ENCODE measurements at regions not wholly inside any gene's neighbourhood (a gene's known extent, or its start where the extent isn't known, plus 50 kb on each side); places are given as distances from the start of the nearest gene placed in this dataset.

- no peak for DNase-seq (ENCODE audit: low read depth in 2 of 2)
Observed at GRCh38 chr14:22416193-22416592, 172.8 kb downstream of the DAD1 start.

GRCh38 chr14:22415605-22415959 is 173.4 kb downstream of the DAD1 start:
- no peak for DNase-seq (ENCODE audit: low read depth in 2 of 2)

DNA sequence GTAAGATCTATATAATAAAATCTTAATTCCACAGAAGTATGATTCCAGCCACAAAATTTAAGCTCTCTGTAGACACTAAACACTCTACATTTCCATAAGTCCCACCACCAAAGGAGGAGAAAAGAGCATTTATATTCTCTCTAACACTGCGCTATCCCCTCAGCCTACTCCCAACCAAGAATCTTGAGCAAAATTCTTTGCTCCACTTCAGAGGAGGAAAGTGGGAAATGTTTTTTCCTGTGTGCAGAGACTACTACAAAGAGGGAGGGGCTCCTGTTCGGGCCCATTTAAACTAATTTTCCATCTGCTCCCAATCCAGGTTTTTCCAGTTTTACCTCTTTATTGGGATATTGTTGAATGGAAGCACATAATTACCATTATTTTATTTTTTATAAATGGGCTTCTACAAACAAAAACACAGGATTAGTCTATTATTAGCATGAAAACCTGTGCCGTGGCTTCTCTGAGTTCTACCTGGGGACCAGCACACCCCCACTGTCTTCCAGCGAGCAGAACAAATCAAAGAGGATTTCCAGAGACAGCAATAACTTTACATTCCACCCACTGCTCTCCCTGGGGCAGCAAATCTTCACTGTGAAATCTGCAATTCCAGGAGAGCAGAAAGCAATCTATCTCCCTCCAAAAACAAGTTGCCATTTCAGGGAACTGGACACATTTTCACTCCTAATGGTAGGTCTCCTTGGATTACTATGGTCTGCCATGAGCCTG is 174.0 kb downstream of the DAD1 start:
- DNase-seq (ENCODE audit: low read depth in 2 of 2): no peak

DNA sequence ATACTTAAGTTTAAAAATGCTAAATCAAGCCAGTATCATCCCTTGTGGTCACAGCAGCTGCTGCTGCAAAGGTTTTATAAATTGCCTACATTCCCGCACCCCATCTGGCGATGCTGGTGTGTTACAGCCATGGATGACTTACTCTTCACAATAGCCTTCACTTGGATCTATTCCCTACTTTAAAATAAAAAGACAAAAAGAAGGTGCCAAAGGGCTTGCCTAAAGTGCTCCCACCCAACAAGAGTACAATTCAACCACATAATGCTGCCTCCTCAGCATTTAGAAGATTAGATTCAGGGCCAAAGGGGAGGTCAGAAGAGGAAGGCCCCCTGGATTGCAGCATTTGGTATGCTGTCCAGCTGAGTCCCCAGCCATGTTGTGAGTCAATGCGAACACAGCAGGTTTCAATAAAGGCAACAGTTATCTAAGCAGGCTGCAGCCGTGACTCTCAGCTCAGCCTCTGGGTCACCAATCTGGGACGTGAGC is 176.1 kb downstream of the DAD1 start:
- no peak for DNase-seq (ENCODE audit: low read depth in 2 of 2)

DNA sequence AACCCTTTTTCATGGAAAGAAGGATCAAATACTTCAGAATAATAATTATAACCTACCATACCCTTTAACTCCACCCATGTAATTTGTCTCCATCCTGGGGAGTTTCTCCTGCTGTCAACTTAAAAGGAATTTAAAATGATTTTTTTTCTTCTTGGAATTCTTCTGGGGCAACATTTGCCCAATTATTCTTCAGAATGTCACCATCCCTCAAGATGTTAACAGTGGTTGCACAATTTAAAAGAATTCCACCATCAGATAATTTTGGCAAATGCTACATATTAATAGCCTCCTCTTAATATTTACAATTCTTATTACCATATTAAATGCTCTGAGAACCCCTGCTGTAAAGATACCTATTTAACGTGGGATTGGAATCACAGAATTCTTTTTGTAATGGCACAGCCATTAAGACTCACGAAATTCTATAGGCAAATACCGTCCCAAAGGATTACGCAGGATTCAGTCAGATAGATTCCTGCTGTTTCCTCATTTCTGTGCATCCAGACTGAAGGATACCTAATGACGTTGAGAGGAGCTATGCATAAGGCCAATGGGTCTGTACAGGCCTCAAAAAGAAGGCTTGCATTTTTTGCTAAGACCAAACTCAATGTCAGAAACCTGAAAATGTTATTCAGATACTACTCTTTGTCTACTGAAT is 177.5 kb downstream of the DAD1 start:
- DNase-seq (ENCODE audit: low read depth in 2 of 2): no peak

DNA sequence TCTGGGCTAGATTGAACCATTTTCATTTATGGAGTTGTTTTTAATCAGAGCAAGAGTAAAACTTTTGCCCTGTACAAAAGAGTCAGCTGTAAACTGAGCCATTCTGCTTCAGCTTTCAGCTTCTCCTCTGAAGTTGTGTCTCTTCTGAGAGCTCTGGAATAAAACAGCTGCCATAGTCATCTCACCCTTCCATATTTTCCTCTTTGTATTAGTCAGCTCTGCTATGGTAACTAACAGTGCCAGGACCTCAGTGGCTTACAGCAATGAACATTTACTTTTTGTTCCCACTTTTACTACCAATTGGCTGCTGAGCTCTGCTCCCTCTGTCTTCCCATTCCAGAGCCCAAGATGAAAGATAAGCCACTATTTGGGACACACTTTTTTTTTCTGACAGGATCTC is 178.5 kb downstream of the DAD1 start:
- DNase-seq (ENCODE audit: low read depth in 2 of 2): no peak

DNA sequence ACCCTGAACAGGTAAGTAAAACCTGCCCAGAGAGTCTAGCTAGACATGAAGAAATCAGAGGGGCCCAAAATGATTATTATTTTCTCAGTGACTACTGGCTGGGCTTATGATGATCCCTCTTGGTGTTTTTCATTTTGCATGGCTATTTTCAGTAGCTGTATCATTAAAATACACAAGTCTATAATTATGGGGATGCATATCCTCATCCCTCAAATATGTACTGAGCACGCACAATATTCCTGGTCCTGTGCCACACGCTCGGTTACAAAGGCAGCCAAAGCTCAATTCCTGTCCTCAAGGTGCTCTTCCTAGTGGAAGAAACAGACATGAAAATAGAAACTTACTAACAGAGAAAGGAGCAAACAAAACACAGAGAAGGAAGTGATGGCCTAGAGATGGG is 180.0 kb downstream of the DAD1 start:
- DNase-seq (ENCODE audit: low read depth in 2 of 2): no peak

DNA sequence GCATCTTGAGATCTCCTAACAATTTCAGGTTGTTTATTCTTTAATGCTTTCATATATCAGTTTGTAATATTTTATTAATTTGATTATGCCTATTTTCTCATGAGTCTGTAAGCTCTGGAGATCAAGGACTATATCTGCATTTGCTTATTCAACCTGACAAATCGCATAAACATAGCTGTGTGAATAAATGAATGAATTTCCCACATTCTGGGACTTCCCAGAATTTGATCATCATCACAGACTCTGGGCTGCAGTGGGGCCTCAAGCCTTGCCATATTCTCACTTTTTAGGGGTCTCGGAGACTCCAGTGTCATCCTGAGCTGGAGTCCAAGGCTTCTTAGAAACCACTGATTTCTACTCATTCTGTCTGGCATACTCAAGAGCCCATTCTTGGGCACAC is 180.5 kb downstream of the DAD1 start:
- DNase-seq (ENCODE audit: low read depth in 2 of 2): no peak

- no peak for DNase-seq (ENCODE audit: low read depth in 2 of 2)
Observed at GRCh38 chr14:22407033-22407432, 182.0 kb downstream of the DAD1 start.

DNA sequence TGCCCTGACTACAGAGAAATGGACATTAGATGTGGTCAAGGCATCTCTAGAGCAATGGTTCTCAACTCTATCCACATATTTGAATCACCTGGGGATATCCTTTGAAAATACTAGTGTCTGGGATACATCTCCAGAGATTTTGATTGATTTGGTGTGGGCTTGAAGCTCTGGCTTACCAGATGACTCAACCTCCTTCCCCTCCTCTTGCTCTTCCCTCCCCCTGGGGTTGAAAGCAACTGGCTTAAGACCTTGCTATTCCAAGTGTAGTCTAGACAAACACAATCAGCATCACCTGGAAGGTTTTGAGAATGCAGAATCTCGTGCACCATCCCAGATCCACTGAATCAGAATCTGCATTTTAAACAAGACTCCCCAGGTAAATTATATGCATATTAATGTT is 183.8 kb downstream of the DAD1 start:
- no peak for DNase-seq (ENCODE audit: low read depth in 2 of 2)

GRCh38 chr14:22403296-22403695 is 185.7 kb downstream of the DAD1 start:
- no peak for DNase-seq (ENCODE audit: low read depth in 2 of 2)

- DNase-seq (ENCODE audit: low read depth in 2 of 2): no peak
Observed at GRCh38 chr14:22400655-22401259, 188.3 kb downstream of the DAD1 start.

DNA sequence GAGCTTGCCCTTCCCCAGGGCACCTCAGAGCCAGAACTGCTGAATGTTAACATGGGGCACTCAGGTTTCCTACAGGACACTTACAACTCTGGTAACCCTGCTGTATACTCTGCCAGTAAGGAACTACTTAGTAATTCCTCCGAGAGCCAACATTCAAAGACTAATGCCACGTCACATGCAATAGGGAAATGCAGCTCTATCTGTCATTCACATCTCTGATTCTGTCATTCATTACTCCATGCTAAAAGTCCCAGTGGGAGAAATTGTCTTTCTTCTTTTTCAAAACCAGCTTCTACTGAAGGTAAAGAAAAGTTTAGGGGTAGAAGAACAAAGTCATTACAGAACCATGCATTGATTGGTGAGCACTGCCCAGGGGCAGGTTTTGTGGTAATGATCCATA is 189.2 kb downstream of the DAD1 start:
- DNase-seq (ENCODE audit: low read depth in 2 of 2): no peak

GRCh38 chr14:22397221-22397737 is 191.7 kb downstream of the DAD1 start:
- DNase-seq (ENCODE audit: low read depth in 2 of 2): no peak

DNA sequence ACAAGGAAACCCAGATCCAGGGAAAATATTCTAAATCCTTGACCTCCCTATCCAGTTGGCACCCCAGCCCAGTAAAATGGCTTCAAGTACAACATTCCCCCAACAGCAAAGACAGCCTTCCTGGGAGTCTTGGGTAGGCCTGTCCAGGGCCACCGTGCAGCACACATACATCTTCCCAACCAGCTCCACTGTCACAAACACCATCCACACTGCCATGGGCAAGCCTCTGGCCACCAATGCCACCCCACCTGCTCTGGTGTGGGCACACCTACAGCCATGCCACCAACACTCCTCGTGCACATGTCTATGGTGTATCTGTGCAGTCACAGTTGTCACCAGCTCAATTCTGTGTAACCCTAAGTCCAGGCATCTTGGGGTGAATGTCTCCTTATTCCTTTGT is 193.2 kb downstream of the DAD1 start:
- DNase-seq (ENCODE audit: low read depth in 2 of 2): no peak

DNA sequence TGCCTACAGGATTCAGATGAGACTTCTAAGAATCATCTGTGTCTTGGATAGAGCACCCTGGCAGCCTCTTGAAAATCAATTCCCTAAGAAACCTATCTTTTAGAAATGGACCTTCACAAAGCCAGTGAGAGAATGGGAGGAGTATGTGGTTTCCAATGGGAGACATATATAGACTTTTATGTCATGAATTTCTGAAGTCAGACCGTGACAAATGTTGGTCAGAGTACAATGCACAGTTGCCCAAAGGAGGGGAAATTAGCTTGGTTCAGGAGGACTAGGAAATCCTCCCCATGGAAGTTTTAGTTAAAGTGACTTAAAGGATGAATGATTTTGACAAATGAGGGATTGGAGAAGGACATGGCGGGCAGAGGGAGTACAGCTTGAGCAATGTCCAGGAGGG is 194.4 kb downstream of the DAD1 start:
- DNase-seq (ENCODE audit: low read depth in 2 of 2): no peak

GRCh38 chr14:22393796-22394195 is 195.2 kb downstream of the DAD1 start:
- DNase-seq (ENCODE audit: low read depth in 2 of 2): no peak

DNA sequence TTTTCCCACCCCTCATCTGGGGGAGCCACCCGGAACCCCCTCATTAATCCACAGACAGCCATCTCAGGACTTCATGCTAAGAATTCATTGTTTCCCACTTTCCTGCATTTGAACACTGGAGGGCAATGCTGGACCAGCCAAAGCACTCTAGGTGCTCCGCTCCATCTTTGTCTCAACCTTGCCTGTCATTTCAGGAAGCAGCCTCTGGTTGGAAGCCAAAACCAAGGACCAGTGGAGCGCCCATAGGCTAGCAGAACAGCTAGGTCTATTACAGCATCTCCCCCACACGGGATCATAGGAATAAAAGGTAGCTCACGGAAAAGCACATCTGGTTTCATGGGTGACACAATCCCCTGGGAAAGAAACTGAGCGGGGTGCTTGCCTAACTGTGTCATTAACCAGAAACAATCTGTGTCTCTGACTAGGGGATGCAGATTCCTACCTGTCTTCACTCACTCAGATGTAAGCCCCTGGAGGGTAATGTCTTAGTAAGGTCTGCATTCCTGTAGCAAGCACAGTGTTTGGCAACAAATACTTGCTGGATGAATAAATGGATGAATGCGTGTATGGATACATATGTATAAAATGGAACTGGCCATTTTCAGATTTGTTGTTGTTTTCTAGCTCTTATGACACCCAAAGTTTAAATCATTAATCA is 197.0 kb downstream of the DAD1 start:
- no peak for DNase-seq (ENCODE audit: low read depth in 2 of 2)

GRCh38 chr14:22390824-22391461 is 198.1 kb downstream of the DAD1 start:
- DNase-seq (ENCODE audit: low read depth in 2 of 2): no peak

DNA sequence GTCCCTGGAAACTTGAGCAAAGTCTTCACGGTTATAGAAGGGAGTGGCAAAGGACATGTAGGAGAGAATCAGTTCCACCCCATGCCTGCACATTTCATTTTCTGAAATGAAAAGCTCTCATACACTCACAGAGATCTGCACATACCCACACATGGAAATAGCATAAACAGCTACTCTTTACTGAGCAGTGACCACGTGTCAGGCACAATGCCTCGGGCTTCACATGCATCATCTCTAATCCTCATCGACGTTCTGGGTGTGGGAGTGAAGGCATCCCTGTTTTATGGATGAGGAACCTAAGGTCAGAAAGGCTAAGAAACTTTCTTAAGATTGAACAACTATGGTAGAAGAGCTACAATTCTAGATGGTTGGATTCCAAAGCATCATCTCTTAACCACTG is 198.8 kb downstream of the DAD1 start:
- no peak for DNase-seq (ENCODE audit: low read depth in 2 of 2)

- DNase-seq (ENCODE audit: low read depth in 2 of 2): no peak
Observed at GRCh38 chr14:22388669-22389595, 200.1 kb downstream of the DAD1 start.
